Hepatocyte (in vitro differentiated cells): ENCODE measurements at regions not wholly inside any gene's neighbourhood (a gene's known extent, or its start where the extent isn't known, plus 50 kb on each side); places are given as distances from the start of the nearest gene placed in this dataset.
"Not testable (repeated sequence)": the region's sequence is repeated elsewhere in the genome, so short reads cannot be mapped to it uniquely, and the experiment has no call there.

Experiments used
- DNase-seq: peaks from one replicate; pipeline ENCODE4 v3.0.0-alpha.2; 2016; ENCODE audit warnings: low spot score
- H2AFZ ChIP-seq: fragments of 200-600 bp; sonication (generic); 2 replicates; pipeline ENCODE4 v1.6.0; 2016; ENCODE audit warnings: antibody characterized with exemption, mild to moderate bottlenecking
- H3K27ac ChIP-seq: fragments of 200-600 bp; sonication (generic); 2 replicates; pipeline ENCODE4 v1.5.1; 2016; ENCODE audit warnings: mild to moderate bottlenecking
- H3K27me3 ChIP-seq: fragments of 200-600 bp; sonication (generic); 2 replicates; pipeline ENCODE4 v1.6.1; 2016
- H3K36me3 ChIP-seq: fragments of 200-600 bp; sonication (generic); replicated peaks from 2 replicates; pipeline ENCODE4 v1.5.1; 2016; ENCODE audit warnings: low read depth; ENCODE audit not compliant: insufficient read depth
- H3K4me1 ChIP-seq: fragments of 200-600 bp; sonication (generic); 2 replicates; pipeline ENCODE4 v1.5.1; 2016; ENCODE audit warnings: mild to moderate bottlenecking, moderate library complexity; ENCODE audit not compliant: insufficient read depth
- H3K4me2 ChIP-seq: fragments of 200-600 bp; sonication (generic); 2 replicates; pipeline ENCODE4 v1.6.0; 2016
- H3K4me3 ChIP-seq: fragments of 200-600 bp; sonication (generic); 2 replicates; pipeline ENCODE4 v1.5.1; 2016; ENCODE audit warnings: mild to moderate bottlenecking
- H3K79me2 ChIP-seq: fragments of 200-600 bp; sonication (generic); 2 replicates; pipeline ENCODE4 v1.6.0; 2017; ENCODE audit warnings: mild to moderate bottlenecking
- H3K9me2 ChIP-seq: fragments of 200-600 bp; sonication (generic); replicated peaks from 2 replicates; pipeline ENCODE4 v1.6.0; 2017; ENCODE audit warnings: mild to moderate bottlenecking; ENCODE audit not compliant: insufficient read depth
- H3K9me3 ChIP-seq: fragments of 200-600 bp; sonication (generic); 2 replicates; pipeline ENCODE4 v1.5.1; 2016; ENCODE audit warnings: low read depth, mild to moderate bottlenecking
- H4K20me1 ChIP-seq: fragments of 200-600 bp; sonication (generic); 2 replicates; pipeline ENCODE4 v1.6.0; 2016; ENCODE audit warnings: mild to moderate bottlenecking; ENCODE audit not compliant: insufficient read depth, poor library complexity, severe bottlenecking
- CTCF ChIP-seq: fragments of 200-600 bp; sonication (generic); IDR thresholded peaks from 2 replicates; pipeline ENCODE4 v1.5.1; 2016; ENCODE audit warnings: antibody characterized with exemption, mild to moderate bottlenecking; ENCODE audit not compliant: poor library complexity
- EZH2 ChIP-seq: fragments of 200-600 bp; sonication (generic); IDR thresholded peaks from 2 replicates; pipeline ENCODE4 v1.6.1; 2016; ENCODE audit warnings: antibody characterized with exemption, mild to moderate bottlenecking, borderline replicate concordance
- EZH2phosphoT487 ChIP-seq: fragments of 200-600 bp; sonication (generic); IDR thresholded peaks from one replicate; pipeline ENCODE4 v1.6.1; 2018; ENCODE audit warnings: antibody characterized with exemption, mild to moderate bottlenecking, low read depth, moderate library complexity; ENCODE audit not compliant: unreplicated experiment, severe bottlenecking
- WGBS: methylation state at CpG from one replicate; pipeline ENCODE4 v1.1.6; 2016; ENCODE audit warnings: low lambda C conversion rate; ENCODE audit errors: missing lambda C conversion rate; 5-methylcytosine and 5-hydroxymethylcytosine counted together

DNA sequence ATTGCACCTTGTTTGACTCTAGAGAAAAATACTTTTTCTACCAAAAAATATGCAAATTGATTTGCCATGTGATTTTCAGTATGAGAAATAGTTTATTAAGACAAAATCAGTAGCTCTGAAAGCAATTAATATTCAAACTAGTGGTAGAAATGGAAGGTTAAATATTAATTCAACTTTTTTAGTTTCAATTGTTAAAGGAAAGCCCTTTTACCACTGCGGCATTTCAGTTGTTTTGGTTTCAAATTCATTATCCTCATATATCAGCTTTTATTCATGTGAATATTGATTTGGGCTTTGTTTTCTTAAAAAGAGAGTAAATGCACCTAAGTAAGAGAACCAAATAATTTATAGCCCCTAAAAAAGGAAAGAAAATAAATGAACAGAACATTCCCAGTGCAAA is 660.6 kb upstream of the CHD1 start:
- H3K4me2 ChIP-seq, result no peak overlapping the region
- no peaks in the 10 kb centered on the region for H3K27me3 ChIP-seq
- H3K36me3 ChIP-seq, result no peaks in the 10 kb centered on the region
- no peaks in the 10 kb centered on the region for H3K79me2 ChIP-seq
- no peaks in the 10 kb centered on the region for H3K9me2 ChIP-seq
- H3K27ac ChIP-seq, result no peak overlapping the region
- H3K4me3 ChIP-seq, result no peak overlapping the region
- no peak for DNase-seq
- H4K20me1 ChIP-seq, result no peaks in the 10 kb centered on the region
- no peak overlapping the region for H2AFZ ChIP-seq
- no peaks in the 10 kb centered on the region for H3K9me3 ChIP-seq
- peaks cover 4% of the 10 kb centered on the region for H3K4me1 ChIP-seq
- TF ChIP-seq EZH2phosphoT487 (no peak), EZH2 (no peak), CTCF (no peak)
- WGBS, result 55% methylated on average over 1 of the region's 1 CpG

DNA sequence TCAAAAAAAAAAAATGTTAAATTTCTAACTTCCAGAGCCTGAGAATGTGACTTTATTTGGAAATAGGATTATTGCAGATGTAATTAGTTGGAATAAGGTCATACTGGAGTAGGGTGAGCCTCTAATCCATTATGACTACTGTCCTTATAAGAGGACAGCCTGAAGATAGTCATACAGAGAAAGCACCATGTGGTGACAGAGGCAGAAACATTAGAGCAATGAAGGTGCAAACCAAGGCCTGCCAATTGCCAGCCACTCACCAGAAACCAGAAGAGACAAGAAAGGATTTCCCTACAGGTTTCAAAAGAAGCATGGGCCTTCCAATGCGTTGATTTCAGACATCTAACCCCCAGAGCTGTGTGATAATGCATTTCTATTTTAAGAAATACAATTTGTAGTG is 659.2 kb upstream of the CHD1 start:
- Histone ChIP-seq H4K20me1 (no peaks in the 10 kb centered on the region), H3K4me3 (no peak overlapping the region), H3K4me2 (no peak overlapping the region), H3K27me3 (no peaks in the 10 kb centered on the region), H3K9me2 (no peaks in the 10 kb centered on the region), H3K79me2 (no peaks in the 10 kb centered on the region), H3K4me1 (peaks cover 4% of the 10 kb centered on the region), H3K9me3 (no peaks in the 10 kb centered on the region), H3K36me3 (no peaks in the 10 kb centered on the region), H2AFZ (no peak overlapping the region), H3K27ac (no peak overlapping the region)
- TF ChIP-seq CTCF, result no peak
- TF ChIP-seq EZH2phosphoT487, result no peak
- no peak for TF ChIP-seq EZH2
- no peak for DNase-seq
- WGBS, result 100% methylated on average over 1 of the region's 1 CpG

DNA sequence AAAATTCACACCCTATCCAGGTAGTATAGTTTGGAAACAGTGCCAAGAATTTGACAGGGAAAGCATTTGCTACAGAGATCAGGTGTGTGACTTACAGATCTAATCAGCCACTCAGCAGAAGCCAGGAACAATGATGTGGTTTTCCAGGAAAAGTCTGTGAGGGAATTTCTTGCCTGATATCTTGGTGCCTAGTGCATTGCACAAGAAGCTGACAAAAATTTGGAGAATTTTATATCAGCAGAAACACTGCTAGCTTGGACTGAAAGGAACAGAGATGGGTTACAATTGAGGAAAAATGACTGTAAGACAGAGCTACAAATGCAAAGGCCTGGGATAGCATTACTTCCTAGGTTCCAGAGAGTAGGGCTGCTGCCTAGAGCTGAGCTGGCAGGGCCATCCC is 658.1 kb upstream of the CHD1 start:
- Histone ChIP-seq H3K9me3 (no peaks in the 10 kb centered on the region), H3K27ac (no peak overlapping the region), H3K27me3 (no peaks in the 10 kb centered on the region), H2AFZ (no peak overlapping the region), H4K20me1 (no peaks in the 10 kb centered on the region), H3K4me3 (no peak overlapping the region), H3K79me2 (no peaks in the 10 kb centered on the region), H3K9me2 (no peaks in the 10 kb centered on the region), H3K36me3 (no peaks in the 10 kb centered on the region), H3K4me1 (peaks cover 4% of the 10 kb centered on the region), H3K4me2 (no peak overlapping the region)
- no peak for DNase-seq
- no peak for TF ChIP-seq CTCF
- no peak for TF ChIP-seq EZH2
- TF ChIP-seq EZH2phosphoT487, result no peak

DNA sequence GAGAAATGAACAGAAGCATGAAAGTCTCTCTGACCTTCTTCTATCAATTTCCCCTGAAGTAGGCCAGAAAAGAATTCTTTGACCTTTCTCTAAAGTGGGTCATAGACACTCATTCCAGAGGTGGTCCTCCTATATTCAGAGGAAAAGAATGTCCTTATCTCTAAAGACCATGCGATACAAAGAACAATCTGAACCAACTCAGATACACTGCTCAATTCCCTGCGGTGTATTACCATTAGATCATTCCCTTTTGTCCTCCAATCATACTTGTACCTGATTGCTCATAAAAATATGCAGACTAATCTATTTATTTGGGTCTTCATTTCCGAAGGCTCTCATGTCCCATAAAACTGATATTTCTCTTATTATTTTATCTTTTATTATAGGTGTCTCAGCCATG is 652.4 kb upstream of the CHD1 start:
- H3K27me3 ChIP-seq, H3K79me2 ChIP-seq, H4K20me1 ChIP-seq, H3K27ac ChIP-seq, H3K4me2 ChIP-seq, H3K4me1 ChIP-seq, H3K9me3 ChIP-seq, DNase-seq, H3K4me3 ChIP-seq, H2AFZ ChIP-seq, H3K9me2 ChIP-seq, H3K36me3 ChIP-seq: not testable (repeated sequence)
- WGBS, result 79% methylated on average over 3 of the region's 3 CpGs

DNA sequence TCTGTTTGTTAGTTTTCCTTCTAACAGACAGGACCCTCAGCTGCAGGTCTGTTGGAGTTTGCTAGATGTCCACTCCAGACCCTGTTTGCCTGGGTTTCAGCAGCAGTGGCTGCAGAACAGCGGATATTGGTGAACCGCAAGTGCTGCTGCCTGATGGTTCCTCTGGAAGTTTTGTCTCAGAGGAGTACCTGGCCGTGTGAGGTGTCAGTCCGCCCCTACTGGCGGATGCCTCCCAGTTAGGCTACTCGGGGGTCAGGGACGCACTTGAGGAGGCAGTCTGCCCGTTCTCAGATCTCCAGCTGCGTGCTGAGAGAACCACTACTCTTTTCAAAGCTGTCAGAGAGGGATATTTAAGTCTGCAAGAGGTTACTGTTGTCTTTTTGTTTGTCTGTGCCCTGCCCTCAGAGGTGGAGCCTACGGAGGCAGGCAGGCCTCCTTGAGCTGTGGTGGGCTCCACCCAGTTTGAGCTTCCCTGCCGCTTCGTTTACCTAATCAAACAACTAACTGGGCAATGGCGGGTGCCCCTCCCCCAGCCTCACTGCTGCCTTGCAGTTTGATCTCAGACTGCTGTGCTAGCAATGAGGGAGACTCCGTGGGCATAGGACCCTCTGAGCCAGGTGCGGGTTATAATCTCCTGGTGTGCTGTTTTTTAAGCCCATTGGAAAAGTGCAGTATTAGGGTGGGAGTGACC is 634.3 kb upstream of the CHD1 start:
- not testable (repeated sequence) for H3K27ac ChIP-seq, H3K27me3 ChIP-seq, H3K9me3 ChIP-seq, H3K79me2 ChIP-seq, DNase-seq, H2AFZ ChIP-seq, H3K36me3 ChIP-seq, H3K4me1 ChIP-seq, H3K4me3 ChIP-seq, H4K20me1 ChIP-seq, H3K4me2 ChIP-seq, H3K9me2 ChIP-seq
- WGBS, result 80% methylated on average over 15 of the region's 15 CpGs
